Globus pallidus (tissue), 1 donor: ENCODE measurements at regions not wholly inside any gene's neighbourhood (a gene's known extent, or its start where the extent isn't known, plus 50 kb on each side); places are given as distances from the start of the nearest gene placed in this dataset.

ENCODE experiments used
- DNase-seq: peaks from one replicate; pipeline ENCODE4 v3.0.0-alpha.2; 2015; ENCODE audit warnings: low spot score

GRCh38 chr1:30609336-30609998 is 113.9 kb downstream of the MATN1 start:
- DNase-seq = no peak

- no peak for DNase-seq
These were observed 115.7 kb downstream of the MATN1 start for GRCh38 chr1:30607723-30608122.

- DNase-seq = no peak
These were observed 117.2 kb downstream of the MATN1 start for GRCh38 chr1:30606166-30606565.

- no peak for DNase-seq
These were observed 117.9 kb downstream of the MATN1 start for GRCh38 chr1:30605441-30605920.

GRCh38 chr1:30604801-30605440 is 118.5 kb downstream of the MATN1 start:
- DNase-seq = no peak

- no peak for DNase-seq
These were observed 120.1 kb downstream of the MATN1 start for GRCh38 chr1:30603081-30603858.

- no peak for DNase-seq
These were observed 121.9 kb downstream of the MATN1 start for GRCh38 chr1:30601316-30602085.

GRCh38 chr1:30600706-30601105 is 122.7 kb downstream of the MATN1 start:
- no peak for DNase-seq

GRCh38 chr1:30600258-30600657 is 123.1 kb downstream of the MATN1 start:
- DNase-seq = no peak

- DNase-seq = no peak
These were observed 123.7 kb downstream of the MATN1 start for GRCh38 chr1:30599721-30600120.

- DNase-seq = no peak
These were observed 124.7 kb downstream of the MATN1 start for GRCh38 chr1:30598571-30599114.

- no peak for DNase-seq
These were observed 125.7 kb downstream of the MATN1 start for GRCh38 chr1:30597711-30598110.

- no peak for DNase-seq
These were observed 126.5 kb downstream of the MATN1 start for GRCh38 chr1:30596891-30597290.

GRCh38 chr1:30596470-30596869 is 126.9 kb downstream of the MATN1 start:
- no peak for DNase-seq

GRCh38 chr1:30589083-30589482 is 134.3 kb downstream of the MATN1 start:
- no peak for DNase-seq

GRCh38 chr1:30588311-30589073 is 134.9 kb downstream of the MATN1 start:
- no peak for DNase-seq

GRCh38 chr1:30586671-30587070 is 136.7 kb downstream of the MATN1 start:
- DNase-seq = no peak

GRCh38 chr1:30579580-30579979 is 143.8 kb downstream of the MATN1 start:
- DNase-seq = no peak

- DNase-seq = no peak
These were observed 148.3 kb downstream of the MATN1 start for GRCh38 chr1:30575066-30575465.

- DNase-seq = no peak
These were observed 151.2 kb downstream of the MATN1 start for GRCh38 chr1:30572192-30572591.

GRCh38 chr1:30571380-30571779 is 152.0 kb downstream of the MATN1 start:
- DNase-seq = no peak
